CD4-positive, alpha-beta T cell treated with Interleukin-6 at 100 ng/mL for 8 hours (primary cell): ENCODE measurements at regions not wholly inside any gene's neighbourhood (a gene's known extent, or its start where the extent isn't known, plus 50 kb on each side); places are given as distances from the start of the nearest gene placed in this dataset.
"Not testable (repeated sequence)": the region's sequence is repeated elsewhere in the genome, so short reads cannot be mapped to it uniquely, and the experiment has no call there.

Experiments
- DNase-seq: peaks from one replicate; pipeline ENCODE4 v3.0.0-alpha.2; 2020; ENCODE audit warnings: mixed read lengths, low spot score

DNA sequence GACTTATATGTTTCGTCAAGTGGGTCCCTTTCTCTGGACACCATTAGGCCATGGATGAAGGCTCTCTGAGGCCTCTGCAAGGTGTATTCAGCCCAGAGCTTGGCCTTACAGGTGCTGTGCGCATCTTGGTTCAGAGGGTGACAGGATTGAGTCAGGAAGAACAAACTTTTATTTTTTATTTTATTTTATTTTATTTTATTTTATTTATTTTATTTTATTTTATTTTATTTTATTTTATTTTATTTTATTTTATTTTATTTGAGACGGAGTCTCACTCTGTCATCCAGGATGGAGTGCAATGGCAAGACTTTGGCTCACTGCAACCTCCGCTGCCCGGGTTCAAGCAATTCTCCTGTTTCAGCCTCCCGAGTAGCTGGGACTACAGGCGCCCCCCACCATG lies 370.4 kb upstream of the CLNK start:
- DNase-seq = not testable (repeated sequence)

DNA sequence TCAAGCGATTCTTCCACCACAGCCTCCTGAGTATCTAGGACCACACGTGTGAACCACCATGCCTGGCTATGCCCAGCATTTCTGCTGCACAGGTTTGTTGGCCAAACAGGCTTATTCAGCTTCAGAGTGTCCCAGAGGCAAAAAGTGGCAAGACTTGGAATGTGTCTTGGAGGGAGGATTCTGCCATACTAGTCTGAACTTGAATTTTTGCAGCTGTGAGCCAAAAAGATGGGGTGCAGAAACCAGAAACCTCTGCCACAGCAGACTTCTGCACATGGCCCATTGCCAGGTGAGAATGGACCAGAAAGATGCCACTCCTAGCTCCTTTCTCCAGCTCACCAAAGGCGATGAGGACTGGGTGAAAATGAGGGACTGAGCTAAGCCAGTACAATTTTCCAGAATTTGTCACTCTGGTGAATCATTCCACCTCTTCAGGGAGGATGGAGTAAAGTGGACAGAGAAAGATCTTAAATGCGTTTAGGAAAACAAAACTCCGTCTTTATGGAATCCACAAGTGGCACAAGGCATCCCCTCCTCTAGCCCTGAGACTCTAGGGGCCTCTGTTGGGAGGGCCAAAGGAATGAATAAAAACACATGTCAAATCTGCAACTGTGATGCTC lies 369.1 kb upstream of the CLNK start:
- DNase-seq = no peak

DNA sequence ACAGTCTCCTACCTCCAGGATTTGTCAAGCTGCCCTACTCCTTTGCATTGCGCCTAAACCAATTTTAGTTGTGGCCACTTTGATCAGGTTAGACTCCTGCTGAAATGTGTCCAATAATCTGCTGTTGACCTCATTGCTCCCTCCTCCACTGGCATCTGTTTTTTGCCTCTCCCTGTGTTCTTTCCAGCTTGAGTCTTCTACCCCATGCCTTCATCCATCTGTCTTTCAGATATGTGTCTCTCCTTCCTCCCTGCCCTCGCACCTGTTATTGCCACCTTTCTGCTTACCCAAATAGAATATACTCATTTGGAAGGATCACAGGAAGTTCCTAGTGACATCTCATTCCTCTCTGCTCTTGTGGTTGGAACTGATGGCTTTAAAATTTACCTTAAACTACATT lies 366.6 kb upstream of the CLNK start:
- no peak for DNase-seq

DNA sequence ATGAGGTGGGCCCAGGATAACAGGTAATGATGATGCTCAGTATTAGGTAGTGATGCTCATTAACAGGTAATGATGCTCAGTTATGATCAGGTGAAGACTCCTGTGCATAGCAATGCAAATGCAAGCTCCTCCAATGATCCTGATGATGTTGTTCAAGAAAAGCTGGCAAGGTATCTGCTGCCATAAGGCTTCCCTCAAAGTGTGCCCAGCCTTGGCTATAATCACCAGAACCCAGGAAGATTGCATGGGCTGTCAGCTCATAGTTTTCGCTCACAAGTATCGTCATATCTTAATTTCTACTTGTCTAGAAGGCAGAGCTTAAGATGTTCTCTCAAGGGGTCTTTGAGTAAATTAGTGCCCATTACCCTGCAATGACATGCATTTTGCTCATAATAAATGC lies 366.2 kb upstream of the CLNK start:
- no peak for DNase-seq

DNA sequence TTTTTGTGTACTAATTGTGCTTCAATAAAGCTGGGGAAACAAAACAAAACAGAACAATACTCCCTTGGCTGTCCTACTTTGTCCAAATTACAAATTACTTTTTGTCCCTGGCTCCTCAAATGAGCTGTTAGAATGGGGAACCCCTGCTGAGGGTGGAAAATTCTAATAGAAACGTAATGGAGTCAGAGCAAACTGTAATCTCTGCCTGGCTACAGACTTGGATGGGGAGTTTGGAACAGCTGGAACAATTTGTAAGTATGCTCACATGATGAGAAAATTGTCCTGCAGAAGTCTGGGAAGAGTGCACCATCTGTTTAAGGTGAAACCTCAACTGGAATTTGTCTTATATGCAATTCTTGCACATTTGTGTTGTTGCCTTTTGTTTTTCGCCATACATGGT lies 364.4 kb upstream of the CLNK start:
- DNase-seq = no peak

DNA sequence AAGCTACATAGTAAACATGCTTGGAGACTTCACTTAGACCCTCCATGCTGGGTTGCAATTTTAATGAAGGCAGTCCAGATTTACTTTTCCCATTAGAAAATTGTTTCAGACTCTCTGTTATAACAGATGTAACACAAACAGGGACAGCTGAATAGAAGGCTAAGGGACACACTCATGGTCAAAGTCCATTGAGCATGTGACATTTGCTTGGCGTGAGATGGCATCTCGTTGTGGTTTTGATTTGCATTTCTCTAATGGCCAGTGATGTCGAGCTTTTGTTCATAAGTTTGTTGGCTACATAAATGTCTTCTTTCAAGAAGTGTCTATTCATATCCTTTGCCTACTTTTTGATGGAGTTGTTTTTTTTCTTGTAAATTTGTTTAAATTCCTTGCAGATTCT lies 358.2 kb upstream of the CLNK start:
- no peak for DNase-seq

DNA sequence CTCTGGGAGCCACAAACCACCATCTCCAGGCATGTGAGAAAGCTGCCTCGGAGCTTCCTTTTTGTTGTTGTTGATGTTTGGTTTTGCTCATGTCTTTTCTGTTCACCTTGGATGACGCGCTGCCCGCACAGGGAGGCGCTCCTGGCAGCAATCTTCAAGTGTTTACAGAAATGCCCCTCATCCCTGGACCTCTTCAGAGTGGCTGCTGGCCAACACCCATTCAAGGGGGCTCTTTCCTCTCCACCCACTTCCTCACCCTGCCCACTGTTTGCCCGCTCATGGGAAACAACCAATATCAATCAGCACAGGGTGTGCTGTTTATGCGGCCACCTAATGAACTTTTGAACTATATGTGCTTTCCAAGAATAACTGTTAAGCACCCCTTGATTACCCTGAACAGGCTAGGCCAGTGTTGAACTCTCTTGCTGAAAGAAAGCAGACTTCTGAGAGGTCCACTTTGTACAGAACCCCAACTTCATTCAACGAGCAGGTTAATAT lies 355.1 kb upstream of the CLNK start:
- no peak for DNase-seq

DNA sequence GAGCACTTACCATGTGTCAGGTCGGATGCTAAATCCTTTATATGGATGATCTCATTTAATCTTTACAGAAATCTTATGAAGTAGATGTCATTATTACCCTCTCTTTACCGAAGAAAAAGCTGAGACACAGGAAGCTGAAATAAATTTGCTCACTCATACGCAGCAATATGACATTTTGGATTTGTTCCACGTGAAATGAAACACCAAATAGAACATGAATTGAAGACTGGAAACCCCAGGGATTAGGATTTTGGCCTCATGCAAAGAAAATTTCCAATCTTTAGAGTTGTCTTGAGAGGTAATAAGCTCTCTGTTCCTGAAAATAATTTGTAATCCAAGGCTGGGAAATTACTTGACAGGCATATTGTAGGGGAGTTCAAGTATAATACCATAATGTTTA lies 354.4 kb upstream of the CLNK start:
- DNase-seq = no peak

DNA sequence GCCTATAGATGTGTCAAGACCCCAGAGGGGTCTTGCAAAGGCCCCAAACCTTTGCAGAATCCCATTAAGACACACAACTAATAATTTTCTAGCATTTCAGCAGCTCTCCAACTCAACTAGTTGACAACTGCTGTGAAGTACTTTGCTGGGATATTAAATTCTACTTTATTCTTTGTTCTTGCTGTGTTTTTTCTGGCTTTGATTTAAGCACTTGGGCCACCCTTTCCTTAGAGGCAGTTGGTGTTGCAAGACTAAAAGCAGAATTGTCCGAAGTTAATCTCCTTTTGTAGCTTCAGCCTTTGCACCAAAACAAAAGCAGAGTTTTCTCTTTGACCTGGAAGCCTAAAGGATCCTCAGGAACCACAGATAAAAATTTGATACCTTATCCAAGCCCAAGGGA lies 353.1 kb upstream of the CLNK start:
- no peak for DNase-seq

DNA sequence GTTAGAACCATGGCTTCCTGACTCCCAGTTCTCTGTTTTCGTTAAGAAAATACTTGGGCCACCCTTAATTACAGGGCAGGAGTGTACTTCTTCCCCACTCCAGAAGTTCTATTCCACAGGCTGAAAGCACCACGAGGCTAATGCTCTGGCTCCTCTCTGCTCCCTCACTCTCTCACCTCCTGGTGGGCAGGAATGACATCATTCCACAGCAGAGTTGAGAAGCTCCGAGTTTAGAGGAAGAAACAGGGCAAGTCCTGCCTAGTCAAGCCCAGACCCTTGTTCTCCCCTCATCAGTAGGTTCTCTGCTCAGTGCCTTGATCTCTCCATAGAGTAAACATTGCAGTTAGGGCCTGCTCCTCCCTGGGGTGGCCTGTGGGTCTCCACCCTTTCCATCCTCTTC lies 343.8 kb upstream of the CLNK start:
- no peak for DNase-seq

DNA sequence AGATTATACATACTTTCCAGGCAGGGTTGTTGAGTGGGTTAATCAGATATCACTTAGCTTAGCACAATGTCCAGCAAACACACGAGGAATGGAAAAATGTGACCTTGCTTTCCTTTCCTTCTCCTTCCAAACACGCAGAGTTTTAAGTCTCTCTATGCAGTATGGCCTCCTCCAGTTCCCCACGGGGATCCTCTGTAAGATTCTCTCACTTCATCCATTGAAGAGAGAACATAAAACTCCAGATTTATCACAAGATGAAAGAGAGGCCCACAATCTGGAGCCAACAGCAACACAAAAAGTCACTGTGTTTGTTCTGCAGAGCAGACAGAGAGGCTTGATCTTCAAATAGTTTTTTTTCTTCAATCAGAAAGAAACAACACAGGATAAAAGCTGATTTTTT lies 336.8 kb upstream of the CLNK start:
- no peak for DNase-seq

DNA sequence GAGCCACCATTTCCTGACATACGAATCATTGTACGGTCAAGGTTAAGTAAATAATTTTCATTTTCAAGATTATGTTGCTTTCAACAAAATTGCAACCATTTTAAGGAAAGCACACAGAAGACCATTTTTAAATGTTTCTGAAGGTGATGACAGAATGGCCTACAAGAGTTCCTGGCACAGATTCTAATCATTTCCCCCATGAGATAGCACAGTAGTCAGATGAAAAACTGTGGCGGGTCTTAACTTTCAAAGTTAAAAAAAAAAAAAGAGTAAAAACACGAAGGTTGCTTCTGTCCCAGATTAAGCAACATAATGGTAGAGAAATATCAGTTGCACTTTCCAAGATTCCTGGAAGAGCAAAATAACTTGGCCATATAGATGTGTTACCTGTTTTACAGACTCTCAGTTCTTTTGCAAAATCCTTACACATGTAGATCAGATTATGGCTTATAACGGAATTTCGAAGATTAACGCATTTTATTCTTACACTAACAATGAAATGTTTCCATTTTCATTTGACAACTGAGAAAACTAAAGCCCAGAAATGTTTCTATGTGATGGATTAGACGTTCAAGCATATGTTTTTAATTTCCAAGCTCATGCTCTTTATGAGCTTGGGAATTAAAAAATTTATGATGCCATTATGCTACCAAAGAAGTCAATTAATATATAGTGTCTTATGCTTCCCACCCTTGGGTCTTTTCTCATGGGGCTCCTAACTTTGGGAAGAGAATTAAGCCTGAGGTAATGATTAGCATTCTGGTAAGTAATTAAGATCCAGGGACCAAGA lies 335.1 kb upstream of the CLNK start:
- no peak for DNase-seq

DNA sequence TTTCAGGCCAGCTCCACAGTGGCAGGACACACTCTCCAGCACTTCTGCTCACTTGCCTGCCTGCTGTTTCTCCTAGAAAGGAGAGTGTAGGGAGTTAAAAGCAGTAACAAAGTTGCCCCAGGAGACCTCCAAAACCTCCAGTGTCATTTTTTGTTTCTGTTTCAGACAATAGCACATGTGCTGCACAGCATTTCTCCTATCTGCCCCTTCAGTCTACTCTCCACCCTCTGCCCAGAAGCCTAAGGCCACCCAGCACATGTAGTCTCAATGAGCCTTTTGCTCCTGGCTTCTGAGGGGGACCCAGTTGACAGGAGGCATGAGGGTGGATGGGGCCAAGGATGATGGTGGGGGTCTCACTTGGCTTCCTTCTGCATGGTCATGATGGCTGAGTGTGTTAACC lies 329.6 kb upstream of the CLNK start:
- no peak for DNase-seq

DNA sequence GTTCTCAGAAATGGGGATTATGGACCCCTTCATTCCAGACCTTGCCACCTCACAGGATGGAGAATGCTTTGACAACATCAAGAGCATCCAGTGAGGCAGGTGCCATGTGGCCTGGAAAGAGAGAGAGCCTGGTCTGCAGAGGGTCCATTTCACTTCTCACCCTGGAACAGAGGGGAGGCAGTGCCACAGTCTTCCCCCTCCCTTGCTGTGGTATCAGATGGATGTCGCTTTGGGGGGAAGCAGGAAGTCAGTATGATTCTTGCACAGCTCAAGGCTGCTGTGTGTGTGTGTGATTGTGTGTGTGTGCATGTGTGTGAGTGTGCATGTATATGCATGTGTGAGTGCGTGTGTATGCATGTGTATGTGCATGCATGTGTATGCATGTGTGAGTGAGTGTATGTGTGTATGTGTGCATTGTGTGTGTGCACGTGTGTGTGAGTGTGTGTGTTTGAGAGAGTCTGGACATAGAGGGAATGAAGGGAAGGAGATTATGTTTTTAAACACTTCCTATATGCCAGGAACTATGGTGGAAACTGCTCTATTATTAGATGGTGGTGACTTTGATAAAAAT lies 328.6 kb upstream of the CLNK start:
- DNase-seq = no peak

DNA sequence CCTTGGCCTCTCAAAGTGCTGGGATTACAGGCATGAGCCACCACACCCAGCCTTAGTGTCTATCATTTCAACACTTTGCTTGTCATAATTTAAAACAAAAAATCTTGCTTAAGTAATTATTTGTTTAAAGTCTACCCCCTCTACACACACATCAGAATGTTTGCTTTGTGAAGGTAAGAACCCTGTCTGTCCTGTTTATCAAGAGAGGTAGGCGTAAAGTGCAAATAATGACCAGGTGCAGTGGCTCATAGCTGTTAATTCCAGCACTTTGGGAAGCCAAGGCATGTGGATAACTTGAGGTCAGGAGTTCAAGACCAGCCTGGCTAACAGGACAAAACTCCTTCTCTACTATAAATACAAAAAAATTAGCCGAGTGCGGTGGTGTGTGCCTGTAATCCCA lies 326.7 kb upstream of the CLNK start:
- no peak for DNase-seq

DNA sequence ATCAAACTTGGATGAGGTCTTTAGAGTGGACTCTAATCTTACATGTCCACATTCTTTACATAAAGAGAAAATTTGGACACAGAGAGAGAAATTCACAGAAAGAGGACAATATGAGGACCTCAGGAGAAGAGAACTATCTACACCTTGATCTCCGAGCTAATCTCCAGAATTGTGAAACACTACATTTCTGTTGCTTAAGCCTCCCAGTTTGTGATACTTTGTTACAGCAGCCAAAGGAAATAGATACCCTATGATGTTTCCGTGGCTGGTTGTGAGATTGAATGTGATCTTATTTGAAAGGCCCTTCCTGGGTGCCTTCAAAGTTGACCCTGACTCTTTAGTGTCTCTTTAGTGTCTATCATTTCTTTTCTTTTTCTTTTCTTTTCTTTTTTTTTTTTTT lies 326.1 kb upstream of the CLNK start:
- no peak for DNase-seq

DNA sequence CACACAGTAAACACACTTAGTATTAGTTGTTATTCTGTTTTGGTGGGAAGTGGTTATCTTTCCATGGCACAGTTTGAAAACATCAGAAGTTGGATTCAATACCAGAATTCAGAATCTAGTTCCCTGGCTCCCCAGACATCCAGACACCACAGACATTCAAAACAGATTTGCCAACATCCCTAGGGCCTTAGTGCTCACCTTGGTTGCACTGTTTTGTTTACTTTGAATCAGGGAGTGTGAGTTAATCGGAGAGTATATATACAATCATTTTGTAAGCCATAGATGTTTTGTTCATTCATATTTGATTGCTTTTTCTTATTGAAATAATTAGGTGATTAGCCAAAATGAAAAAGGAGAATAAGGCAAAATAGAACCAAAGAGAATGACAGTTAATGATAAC lies 324.7 kb upstream of the CLNK start:
- no peak for DNase-seq

DNA sequence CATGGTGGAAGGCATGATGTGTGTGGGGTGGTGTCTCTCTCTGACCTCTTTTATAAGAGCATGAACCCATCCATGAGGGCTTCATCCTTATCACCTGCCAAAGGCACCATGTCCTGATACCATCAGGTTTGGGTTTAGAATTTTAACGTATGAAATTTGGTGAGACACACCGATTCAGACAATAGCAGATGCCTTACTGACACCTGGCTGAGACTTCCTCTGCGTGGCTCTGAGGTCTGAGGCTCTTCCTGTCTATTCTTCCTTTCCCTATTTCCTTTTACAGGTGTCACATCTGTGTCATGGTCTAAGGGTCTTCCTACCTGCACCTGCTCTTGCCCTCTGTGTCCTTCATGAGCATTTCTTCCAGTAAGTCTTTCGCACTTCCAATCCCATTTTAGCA lies 320.7 kb upstream of the CLNK start:
- no peak for DNase-seq

DNA sequence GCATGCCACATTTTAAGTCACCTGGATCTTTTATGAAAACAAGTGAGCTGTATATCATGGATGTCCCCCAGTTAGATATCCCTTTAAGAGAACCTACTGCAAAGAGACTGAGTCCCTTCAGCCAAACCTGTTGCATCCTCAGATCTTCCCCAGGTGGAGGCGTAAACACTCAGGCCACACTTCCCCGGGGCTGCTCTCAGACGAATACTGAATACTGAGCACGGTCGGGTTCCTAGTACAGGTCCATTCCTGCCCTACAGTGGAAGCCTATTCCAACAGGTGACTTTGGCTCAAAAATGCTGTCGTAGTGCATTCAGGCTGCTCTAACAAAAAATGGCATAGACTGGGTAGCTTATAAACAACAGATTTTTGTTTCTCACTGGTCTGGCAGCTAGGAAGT lies 320.2 kb upstream of the CLNK start:
- DNase-seq = no peak

DNA sequence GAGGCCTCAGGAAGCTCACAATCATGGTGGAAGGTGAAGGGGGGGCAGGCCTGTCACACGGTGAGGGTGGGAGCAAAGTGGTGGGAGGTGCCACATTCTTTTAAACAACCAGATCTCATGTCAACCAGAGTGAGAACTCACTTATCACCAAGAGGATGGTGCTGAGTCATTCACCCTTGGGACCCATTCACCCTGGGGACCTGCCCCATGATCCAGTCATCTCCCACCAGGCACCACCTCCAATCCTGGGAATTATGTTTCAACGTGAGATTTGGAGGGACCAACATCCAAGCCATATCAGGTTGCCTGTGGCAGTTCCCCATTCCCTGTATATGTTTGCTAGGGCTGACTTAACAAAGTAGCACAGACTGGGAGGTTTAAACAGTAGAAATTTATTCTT lies 318.4 kb upstream of the CLNK start:
- no peak for DNase-seq

DNA sequence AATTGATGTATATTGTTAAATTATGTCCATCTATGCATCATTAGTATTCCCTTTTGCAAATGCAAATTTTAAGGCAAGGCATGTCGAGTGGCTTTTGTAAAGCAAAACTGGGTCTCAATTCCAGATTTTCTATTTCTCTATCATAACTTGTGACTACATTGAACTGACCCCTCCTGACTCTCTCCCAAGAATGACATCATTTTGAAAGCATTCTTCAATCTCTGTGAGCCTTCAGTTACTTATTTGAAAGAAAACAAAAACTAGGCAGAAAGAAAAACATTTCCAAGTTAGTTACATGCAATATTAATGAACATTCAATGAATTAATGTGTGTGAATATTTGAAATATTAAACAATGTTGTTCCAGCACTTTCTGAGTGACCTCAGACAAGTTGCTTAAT lies 314.3 kb upstream of the CLNK start:
- DNase-seq = no peak

DNA sequence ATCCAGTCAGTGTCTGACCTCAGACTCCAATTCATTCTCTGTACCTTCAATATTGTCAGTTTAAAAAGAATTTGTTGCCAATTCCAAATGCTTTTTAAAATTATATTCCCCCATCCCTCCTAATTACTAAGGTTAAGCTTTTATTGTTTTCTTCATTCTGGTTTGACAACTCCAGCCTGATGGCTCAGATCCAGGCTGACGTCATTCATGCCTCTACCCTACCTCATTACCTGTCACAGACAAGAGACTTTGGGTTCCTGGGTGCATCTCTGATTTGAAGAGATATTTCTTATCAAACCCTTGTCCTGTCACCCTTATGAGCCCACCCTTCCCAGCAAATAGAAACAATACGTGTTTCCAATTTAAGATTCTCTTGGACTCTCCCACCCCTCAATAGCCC lies 300.2 kb upstream of the CLNK start:
- no peak for DNase-seq

DNA sequence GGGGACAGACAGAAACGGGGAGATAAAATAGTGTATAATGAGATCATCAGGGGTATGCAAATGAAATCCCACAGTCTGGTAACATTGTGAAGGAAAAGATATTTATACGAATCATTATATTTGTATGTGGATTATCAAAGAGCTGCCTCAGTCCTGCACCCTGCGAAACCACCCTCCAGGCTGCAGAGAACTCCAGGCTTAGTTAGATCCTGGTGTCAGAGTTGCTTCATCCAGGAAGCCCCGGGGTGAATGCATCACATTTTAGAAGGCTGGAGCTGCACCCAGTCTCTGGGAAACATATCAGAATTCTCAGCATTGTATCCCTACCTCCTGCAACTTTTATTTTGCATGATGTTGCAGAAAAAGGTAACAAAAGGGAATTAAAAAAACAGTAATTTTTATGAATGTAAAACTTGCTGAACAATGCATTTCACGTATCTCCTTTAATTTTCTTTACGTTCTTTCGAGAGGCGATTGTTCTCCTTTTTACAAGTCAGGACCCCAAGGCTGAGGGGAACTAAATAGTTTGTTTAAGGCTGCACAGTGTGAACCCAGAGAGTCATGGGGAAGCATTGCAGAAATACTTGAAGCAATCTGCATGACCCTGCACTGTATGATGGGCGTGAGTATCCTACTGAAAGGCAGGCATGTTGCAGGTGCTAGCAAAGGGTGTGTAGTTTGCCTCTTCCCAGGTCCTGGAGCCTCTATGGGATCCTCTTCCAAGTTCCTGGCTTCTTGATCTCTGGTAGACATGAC lies 299.5 kb upstream of the CLNK start:
- no peak for DNase-seq
